Adipocyte (in vitro differentiated cells): ENCODE measurements at regions not wholly inside any gene's neighbourhood (a gene's known extent, or its start where the extent isn't known, plus 50 kb on each side); places are given as distances from the start of the nearest gene placed in this dataset.

ENCODE experiments used
- DNase-seq: peaks from one replicate; pipeline ENCODE4 v3.0.0-alpha.2; 2015; ENCODE audit warnings: low read depth
- H3K27me3 ChIP-seq: replicated peaks from 2 replicates; pipeline ENCODE4 v1.7.0; 2013; ENCODE audit warnings: mild to moderate bottlenecking, low read length, moderate library complexity; ENCODE audit not compliant: control insufficient read depth, insufficient read depth
- H3K36me3 ChIP-seq: 2 replicates; pipeline ENCODE4 v1.7.0; 2013; ENCODE audit warnings: low read length, mild to moderate bottlenecking, moderate library complexity; ENCODE audit not compliant: control insufficient read depth, insufficient read depth, severe bottlenecking
- H3K4me1 ChIP-seq: 2 replicates; pipeline ENCODE4 v1.7.0; 2013; ENCODE audit warnings: mild to moderate bottlenecking, low read length, moderate library complexity; ENCODE audit not compliant: control insufficient read depth, insufficient read depth
- H3K4me3 ChIP-seq: 2 replicates; pipeline ENCODE4 v1.7.0; 2013; ENCODE audit warnings: mild to moderate bottlenecking, low read length, moderate library complexity
- H3K9ac ChIP-seq: 2 replicates; pipeline ENCODE4 v1.7.0; 2013; ENCODE audit warnings: mild to moderate bottlenecking, low read length, moderate library complexity
- H3K9me3 ChIP-seq: 2 replicates; pipeline ENCODE4 v1.7.0; 2013; ENCODE audit warnings: mild to moderate bottlenecking, low read length, moderate library complexity; ENCODE audit not compliant: control insufficient read depth

DNA sequence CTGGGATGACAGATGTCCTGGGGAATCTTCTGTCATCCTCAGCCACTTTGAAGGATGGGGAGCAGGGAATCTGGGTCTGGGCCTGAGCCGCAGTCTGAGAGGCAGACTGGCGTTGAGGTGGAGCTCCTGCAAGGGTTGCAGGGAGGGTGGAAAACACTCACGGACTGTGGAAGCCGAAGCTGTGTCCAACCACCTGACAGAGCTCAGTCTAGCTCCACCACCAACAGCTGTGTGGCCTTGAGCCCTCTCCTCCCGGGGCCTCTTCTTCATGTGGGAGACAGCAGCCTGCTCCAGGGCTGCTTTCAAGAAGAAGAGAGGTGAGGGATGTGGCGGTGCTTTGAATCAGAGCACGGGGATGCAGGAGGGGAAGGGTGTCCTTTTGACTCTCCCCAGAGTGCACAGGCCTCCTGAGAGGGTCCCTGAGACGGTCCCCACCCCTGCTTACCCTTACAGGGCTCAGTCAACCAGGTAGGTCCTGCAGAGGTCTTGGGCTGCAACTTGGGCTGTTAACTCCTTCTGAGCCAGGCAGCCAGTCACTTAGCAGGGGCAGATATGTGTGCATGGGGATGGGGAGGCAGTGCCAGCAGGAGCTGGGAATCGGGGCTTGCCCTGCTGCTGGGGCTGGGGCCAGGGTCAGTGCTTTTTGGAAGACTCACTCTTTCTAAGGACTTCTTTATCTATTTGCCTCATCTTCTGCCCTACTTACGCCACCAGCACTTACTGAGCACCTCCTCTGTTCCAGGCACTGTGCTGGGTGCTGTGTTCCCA is 216.3 kb downstream of the PTPRU start:
- Histone ChIP-seq H3K4me1 (no peaks in the 10 kb centered on the region), H3K9ac (no peak overlapping the region), H3K9me3 (peaks cover 10% of the 10 kb centered on the region), H3K36me3 (no peaks in the 10 kb centered on the region), H3K27me3 (peaks cover 28% of the 10 kb centered on the region), H3K4me3 (no peak overlapping the region)
- DNase-seq, result no peak

DNA sequence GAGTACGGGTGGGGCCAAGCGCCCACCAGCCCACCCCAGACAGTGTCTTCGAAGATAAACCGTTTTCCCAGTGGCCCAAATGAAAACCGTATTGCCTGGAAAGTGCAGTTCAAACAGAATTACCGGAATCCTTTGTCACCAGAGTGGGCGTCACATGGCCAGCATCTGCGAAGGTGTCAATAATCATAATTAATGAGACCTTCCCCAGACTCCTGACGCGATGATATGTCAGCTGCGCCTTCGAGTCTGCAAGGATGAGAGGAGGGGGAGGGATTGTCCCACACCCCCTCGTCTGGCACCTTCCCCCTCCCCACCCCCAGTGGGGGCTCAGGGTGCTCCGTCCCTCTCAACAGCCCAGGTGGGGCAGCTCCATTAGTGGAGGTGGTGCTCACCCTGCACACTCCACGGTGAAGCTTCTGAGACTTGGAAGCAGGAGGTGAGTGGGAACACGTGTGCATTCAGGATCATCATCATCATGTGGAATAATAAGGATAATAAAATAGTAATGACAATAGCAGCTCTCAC is 215.1 kb downstream of the PTPRU start:
- H3K9me3 ChIP-seq, result peaks cover 3% of the 10 kb centered on the region
- H3K27me3 ChIP-seq, result peaks cover 16% of the 10 kb centered on the region
- no peaks in the 10 kb centered on the region for H3K4me1 ChIP-seq
- no peaks in the 10 kb centered on the region for H3K36me3 ChIP-seq
- DNase-seq, result no peak
- no peak overlapping the region for H3K9ac ChIP-seq
- H3K4me3 ChIP-seq, result no peak overlapping the region

DNA sequence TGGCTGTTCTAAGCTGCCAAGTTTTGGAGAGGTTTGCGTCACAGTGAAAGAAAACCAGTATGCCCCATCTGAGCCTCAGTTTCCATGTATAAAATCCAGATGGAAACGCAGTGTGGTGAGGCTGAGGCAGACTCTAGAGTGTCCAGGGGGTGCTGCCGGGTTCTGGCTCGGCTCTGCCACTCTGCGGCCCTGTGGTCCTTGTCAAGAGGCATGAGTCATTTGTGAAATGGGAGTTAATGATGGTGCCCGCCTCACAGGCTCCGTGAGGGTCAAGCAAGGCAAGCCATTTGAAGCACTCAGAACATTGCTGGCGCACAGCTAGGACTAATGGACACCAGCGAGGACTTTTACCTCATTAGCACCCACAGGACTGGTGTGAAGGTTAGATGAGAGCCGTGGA is 214.3 kb downstream of the PTPRU start:
- no peak overlapping the region for H3K9ac ChIP-seq
- peaks cover 9% of the 10 kb centered on the region for H3K27me3 ChIP-seq
- H3K4me1 ChIP-seq, result peaks cover under 1% of the 10 kb centered on the region
- no peak overlapping the region for H3K4me3 ChIP-seq
- H3K9me3 ChIP-seq, result no peaks in the 10 kb centered on the region
- DNase-seq, result no peak
- H3K36me3 ChIP-seq, result no peaks in the 10 kb centered on the region

DNA sequence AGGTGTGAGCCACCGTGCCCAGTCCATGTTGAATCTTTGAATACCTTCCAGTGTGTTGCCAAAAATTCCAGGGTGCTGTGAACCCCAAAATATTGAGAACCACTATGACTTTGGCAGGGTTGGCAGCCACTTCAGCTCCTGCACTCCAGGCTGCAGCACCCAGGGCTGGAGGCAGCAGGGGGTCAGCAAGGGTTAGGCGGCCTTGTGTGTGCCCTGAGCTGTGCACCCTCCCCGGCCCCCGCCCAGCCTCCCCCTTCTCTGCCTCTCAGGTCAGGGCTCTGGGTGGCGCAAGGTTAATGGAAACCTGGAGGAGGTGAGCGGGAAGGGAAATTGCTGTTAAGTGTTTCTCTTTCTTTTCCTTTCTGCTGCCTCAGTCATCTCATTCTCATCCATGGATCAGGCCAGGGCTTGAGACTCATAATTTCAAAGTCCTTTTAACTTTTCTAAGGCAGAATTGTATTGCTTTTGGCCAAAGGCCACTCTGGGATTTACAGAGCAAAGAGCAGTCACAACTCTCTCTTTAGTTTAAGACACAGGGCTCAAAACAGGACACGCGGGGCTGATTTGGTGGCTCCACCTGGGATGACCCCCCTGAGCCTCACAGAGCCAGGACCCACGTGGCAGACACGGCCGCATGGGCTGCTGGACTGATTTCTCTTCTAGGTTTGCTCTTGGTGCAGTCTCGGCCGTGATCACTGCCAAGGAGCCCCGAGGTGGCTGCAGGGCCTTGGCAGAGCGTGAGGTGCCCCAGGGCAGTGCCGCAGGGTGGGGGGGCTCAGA is 212.3 kb downstream of the PTPRU start:
- H3K27me3 ChIP-seq, result peaks cover 7% of the 10 kb centered on the region
- H3K4me3 ChIP-seq, result no peak overlapping the region
- no peaks in the 10 kb centered on the region for H3K36me3 ChIP-seq
- H3K4me1 ChIP-seq, result peaks cover 8% of the 10 kb centered on the region
- no peak for DNase-seq
- no peaks in the 10 kb centered on the region for H3K9me3 ChIP-seq
- H3K9ac ChIP-seq, result no peak overlapping the region

DNA sequence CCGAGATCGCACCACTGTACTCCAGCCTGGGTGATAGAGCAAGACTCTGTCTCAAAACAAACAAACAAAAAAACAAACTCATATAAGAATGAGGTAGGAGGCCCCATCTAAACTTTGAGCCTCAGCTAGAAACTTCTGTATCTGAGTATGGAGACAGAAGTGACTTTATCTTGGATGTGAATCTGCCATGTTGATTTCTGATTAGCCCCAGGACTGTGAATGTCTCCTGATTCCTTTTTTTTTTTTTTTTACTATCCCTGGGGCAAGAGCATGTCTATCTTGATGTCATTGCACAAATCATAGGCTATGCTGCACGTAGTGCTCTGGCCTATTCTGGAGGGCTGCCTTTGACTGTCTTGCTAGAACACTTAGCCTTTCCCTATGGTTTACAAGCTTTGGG is 211.0 kb downstream of the PTPRU start:
- Histone ChIP-seq H3K9me3 (no peaks in the 10 kb centered on the region), H3K4me1 (peaks cover 17% of the 10 kb centered on the region), H3K36me3 (no peaks in the 10 kb centered on the region), H3K9ac (no peak overlapping the region), H3K4me3 (no peak overlapping the region), H3K27me3 (peaks cover 11% of the 10 kb centered on the region)
- no peak for DNase-seq

DNA sequence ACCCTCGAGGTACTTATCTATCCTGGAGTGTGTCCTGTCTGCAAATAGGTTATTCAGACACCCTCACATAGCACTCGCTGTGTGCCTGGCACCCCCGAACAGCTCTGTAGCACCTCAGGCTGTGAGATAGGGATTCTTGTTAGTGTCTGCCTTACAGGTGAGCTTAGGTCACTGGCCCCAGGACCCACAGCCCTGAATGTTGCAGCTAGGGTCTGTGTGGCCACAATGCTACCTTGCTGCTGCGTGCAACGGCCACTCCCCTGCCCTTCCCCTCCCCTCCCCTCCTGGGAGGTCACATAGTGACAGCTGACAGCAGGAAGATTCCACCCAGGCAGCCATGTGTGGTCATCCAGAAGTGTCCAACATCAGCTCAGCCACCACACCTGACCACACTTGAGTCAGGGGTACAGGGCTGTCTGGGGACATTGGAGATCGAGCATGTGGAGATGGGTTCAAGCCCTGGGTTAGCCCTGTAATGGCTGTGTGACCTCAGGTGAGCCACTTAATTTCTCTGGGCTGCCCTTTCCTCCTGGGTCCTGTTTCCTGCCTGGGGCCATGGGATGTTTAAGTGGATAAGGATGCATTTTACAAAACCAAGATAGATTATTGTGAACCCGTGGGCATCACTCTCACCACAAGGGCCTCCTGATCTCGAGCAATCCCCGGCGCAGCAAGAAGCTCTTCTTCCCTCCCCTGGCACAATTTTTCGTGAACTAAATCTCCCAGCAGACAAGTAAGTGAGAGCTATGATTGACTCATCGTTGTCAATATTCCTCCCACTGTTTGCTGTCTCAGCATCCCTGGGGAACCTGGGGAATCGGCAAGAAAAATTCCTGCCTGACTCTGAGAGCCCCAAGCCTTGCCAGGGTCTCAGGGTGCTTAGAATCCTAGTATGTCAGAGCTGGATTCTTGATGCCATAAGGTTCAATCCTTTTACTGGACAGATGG is 208.7 kb downstream of the PTPRU start:
- peaks cover 17% of the 10 kb centered on the region for H3K4me1 ChIP-seq
- no peak overlapping the region for H3K4me3 ChIP-seq
- peaks cover 11% of the 10 kb centered on the region for H3K27me3 ChIP-seq
- no peak overlapping the region for H3K9ac ChIP-seq
- H3K36me3 ChIP-seq, result no peaks in the 10 kb centered on the region
- H3K9me3 ChIP-seq, result no peaks in the 10 kb centered on the region
- DNase-seq, result no peak

DNA sequence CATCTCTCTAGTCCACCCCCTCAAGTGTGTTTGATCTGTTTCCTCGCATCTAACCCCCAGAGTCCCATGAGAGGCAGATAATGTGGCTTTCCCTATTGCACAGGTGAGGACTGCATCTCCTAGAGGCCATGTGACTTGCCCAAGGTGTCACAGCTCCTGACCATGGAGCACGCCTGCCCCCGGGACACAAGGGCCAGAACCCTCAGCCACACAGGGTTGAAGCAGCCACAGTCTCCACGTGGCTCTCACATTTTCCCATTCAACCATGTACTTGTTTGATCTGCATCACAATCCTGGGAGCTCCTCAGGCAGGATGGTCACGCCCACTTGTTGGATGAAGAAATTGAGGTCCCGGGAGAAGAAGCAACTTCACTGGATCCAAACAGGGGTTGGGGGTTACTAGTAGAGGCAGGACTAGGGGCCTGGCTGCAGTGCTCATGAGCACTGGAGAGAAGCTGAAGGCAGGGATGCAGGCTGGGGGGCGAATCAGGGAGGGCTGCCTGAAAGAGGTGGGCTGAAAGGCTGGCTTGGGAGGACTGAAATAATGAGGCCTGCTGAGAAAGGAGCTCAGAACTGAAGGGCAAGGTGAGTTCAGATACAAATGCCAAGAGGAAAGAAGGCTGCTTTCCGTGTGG is 207.9 kb downstream of the PTPRU start:
- Histone ChIP-seq H3K36me3 (no peaks in the 10 kb centered on the region), H3K27me3 (peaks cover 8% of the 10 kb centered on the region), H3K9me3 (no peaks in the 10 kb centered on the region), H3K4me1 (peaks cover 17% of the 10 kb centered on the region), H3K4me3 (no peak overlapping the region), H3K9ac (no peak overlapping the region)
- no peak for DNase-seq

DNA sequence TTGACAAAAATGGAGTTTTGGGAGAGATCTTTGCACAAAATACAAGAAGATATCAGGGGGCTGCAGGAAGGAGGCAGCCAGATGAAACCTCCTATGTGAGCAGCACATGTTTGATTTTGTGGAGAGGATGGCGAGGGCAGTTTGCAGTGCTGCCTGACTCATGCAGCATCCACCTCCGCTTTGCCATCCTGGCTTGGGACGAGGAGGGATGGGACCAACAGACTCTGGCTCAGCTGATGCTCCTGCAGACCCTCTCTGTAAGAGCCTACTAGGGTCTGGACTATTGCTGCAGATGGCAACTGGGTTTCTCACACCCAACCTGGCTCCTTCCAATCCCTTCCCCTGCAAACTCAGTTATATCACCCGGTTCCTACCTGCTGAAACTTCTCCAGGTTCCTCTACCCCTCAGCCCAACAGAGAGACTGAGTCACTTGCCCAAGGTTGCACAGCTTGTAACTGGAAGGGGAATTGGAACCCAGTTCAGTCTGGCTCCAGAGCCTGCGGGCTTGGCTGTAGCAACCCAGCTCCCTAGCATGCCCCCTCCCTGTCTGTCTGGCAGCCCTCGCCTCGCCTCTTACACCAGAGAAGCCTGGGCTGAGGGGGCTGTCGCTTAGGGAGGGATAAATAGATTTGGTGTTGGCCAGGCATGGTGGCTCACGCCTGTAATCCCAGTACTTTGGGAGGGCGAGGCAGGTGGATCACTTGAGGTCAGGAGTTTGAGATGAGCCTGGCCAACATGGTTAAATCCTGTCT is 205.8 kb downstream of the PTPRU start:
- no peak overlapping the region for H3K9ac ChIP-seq
- H3K4me1 ChIP-seq, result peaks cover 17% of the 10 kb centered on the region
- no peaks in the 10 kb centered on the region for H3K9me3 ChIP-seq
- H3K27me3 ChIP-seq, result peaks cover 7% of the 10 kb centered on the region
- H3K4me3 ChIP-seq, result no peak overlapping the region
- no peak for DNase-seq
- H3K36me3 ChIP-seq, result no peaks in the 10 kb centered on the region

DNA sequence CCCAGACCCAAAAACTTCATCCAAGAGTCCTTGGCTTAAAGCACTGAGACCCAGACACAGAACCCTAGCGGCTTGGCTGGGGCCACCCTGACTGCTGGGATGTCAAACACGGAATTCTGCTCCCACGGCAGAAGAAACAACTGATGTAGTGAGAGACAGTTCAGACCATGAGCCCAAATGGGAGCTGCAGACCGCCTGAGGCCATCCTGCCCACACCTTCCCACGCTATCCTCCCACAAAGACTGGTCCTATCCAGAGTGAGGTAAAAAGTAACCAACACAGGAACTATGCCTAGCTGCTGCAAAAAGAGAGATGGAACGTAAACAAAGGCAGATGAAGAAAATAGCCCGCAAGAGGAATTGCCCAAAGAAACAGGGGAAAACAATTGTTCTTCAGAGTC is 203.3 kb downstream of the PTPRU start:
- Histone ChIP-seq H3K4me3 (no peak overlapping the region), H3K9me3 (no peaks in the 10 kb centered on the region), H3K4me1 (peaks cover 14% of the 10 kb centered on the region), H3K9ac (no peak overlapping the region), H3K27me3 (peaks cover 7% of the 10 kb centered on the region), H3K36me3 (no peaks in the 10 kb centered on the region)
- no peak for DNase-seq

DNA sequence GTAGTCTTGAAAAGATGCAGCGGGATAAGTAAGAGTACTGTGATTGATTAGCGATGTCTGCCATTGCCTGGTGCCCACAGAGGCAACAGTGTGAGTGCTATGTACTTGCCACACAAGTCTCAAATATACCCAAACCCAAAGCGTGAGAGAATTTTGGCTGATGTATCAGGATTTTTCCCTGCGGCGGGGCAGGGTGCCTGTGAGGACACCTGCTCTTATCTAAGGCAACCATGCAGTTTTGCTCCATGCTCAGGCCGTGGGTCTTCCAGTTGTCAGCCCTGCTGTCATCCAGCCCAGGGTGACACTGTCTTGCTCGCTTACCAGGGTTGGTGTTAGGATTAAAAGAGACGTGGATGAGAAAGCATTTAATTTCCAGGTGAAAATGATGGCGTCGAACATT is 202.7 kb downstream of the PTPRU start:
- no peaks in the 10 kb centered on the region for H3K9me3 ChIP-seq
- H3K9ac ChIP-seq, result no peak overlapping the region
- peaks cover 7% of the 10 kb centered on the region for H3K27me3 ChIP-seq
- H3K4me1 ChIP-seq, result peaks cover 14% of the 10 kb centered on the region
- no peaks in the 10 kb centered on the region for H3K36me3 ChIP-seq
- DNase-seq, result no peak
- no peak overlapping the region for H3K4me3 ChIP-seq
